ENCODE measurements at regions not wholly inside any gene's neighbourhood (a gene's known extent, or its start where the extent isn't known, plus 50 kb on each side); places are given as distances from the start of the nearest gene placed in this dataset.

DNA sequence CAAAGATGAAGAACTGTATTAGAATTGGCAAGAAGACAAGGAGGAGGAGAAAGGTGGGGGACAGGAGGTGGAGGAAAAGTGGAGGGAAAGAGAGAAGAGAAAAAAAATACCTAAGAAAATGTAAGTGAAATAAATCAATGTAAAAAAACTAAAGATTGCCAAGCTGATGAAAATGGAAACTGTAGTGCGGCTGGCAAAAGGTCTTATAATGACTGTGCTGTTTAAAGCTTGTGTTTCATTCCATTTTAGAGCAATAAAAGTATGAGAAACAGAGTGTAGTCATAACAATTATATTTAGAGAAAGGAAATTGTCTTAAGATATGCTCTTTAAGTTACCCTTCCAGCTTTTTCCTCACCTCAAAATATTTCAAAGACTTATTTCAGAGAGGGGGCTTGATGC lies 670.5 kb upstream of the SEMA6A start:
- TF ChIP-seq, protein P1, sequence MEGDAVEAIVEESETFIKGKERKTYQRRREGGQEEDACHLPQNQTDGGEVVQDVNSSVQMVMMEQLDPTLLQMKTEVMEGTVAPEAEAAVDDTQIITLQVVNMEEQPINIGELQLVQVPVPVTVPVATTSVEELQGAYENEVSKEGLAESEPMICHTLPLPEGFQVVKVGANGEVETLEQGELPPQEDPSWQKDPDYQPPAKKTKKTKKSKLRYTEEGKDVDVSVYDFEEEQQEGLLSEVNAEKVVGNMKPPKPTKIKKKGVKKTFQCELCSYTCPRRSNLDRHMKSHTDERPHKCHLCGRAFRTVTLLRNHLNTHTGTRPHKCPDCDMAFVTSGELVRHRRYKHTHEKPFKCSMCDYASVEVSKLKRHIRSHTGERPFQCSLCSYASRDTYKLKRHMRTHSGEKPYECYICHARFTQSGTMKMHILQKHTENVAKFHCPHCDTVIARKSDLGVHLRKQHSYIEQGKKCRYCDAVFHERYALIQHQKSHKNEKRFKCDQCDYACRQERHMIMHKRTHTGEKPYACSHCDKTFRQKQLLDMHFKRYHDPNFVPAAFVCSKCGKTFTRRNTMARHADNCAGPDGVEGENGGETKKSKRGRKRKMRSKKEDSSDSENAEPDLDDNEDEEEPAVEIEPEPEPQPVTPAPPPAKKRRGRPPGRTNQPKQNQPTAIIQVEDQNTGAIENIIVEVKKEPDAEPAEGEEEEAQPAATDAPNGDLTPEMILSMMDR (IDR thresholded peaks at IDR 0.05), result no peak
- no peak for TF ChIP-seq ZFX (IDR thresholded peaks at IDR 0.05; ENCODE audit: borderline replicate concordance)

Data from 22Rv1 (cell line).